ENCODE measurements at regions not wholly inside any gene's neighbourhood (a gene's known extent, or its start where the extent isn't known, plus 50 kb on each side); places are given as distances from the start of the nearest gene placed in this dataset.
A peak's percentile ranks its signal among the peaks of the same experiment; 100 is the strongest.

GRCh38 chr16:81185416-81185815, 53.1 kb upstream of the BCO1 start:
- no peak overlapping the region for H3K4me3 ChIP-seq (ENCODE audit: low read length)
- H3K27ac ChIP-seq (ENCODE audit: low read length): no peak overlapping the region
- H3K9ac ChIP-seq (ENCODE audit: low read depth, low read length): no peak overlapping the region
- no peaks in the 10 kb centered on the region for H3K9me3 ChIP-seq (ENCODE audit: insufficient read depth, low read depth, low read length)
- H3K4me1 ChIP-seq (ENCODE audit: insufficient read depth, low read length): peaks cover 7% of the 10 kb centered on the region
- H3K27me3 ChIP-seq (ENCODE audit: insufficient read depth, low read length): no peaks in the 10 kb centered on the region
- H3K36me3 ChIP-seq (ENCODE audit: insufficient read depth, low read depth, low read length): no peaks in the 10 kb centered on the region

GRCh38 chr16:81181013-81181720, 57.3 kb upstream of the BCO1 start:
- Histone ChIP-seq H3K9me3 (ENCODE audit: insufficient read depth, low read depth, low read length) (no peaks in the 10 kb centered on the region), H3K27me3 (ENCODE audit: insufficient read depth, low read length) (no peaks in the 10 kb centered on the region), H3K9ac (ENCODE audit: low read depth, low read length) (peak overlapping the region; percentile 49; the same call in 1 of the 2 replicates), H3K4me1 (ENCODE audit: insufficient read depth, low read length) (peaks cover 8% of the 10 kb centered on the region), H3K27ac (ENCODE audit: low read length) (peak overlapping the region; percentile 64), H3K36me3 (ENCODE audit: insufficient read depth, low read depth, low read length) (no peaks in the 10 kb centered on the region), H3K4me3 (ENCODE audit: low read length) (peak overlapping the region; percentile 54)

- Histone ChIP-seq H3K9me3 (ENCODE audit: insufficient read depth, low read depth, low read length) (no peaks in the 10 kb centered on the region), H3K9ac (ENCODE audit: low read depth, low read length) (peak overlapping the region; percentile 49; the same call in 1 of the 2 replicates)
Observed at GRCh38 chr16:81180578-81180977, 57.9 kb upstream of the BCO1 start.

GRCh38 chr16:81179219-81179618, 59.3 kb upstream of the BCO1 start:
- Histone ChIP-seq H3K9me3 (ENCODE audit: insufficient read depth, low read depth, low read length) (no peaks in the 10 kb centered on the region), H3K4me1 (ENCODE audit: insufficient read depth, low read length) (peaks cover 8% of the 10 kb centered on the region), H3K36me3 (ENCODE audit: insufficient read depth, low read depth, low read length) (no peaks in the 10 kb centered on the region), H3K27ac (ENCODE audit: low read length) (no peak overlapping the region), H3K27me3 (ENCODE audit: insufficient read depth, low read length) (no peaks in the 10 kb centered on the region), H3K4me3 (ENCODE audit: low read length) (no peak overlapping the region), H3K9ac (ENCODE audit: low read depth, low read length) (no peak overlapping the region)

More at GRCh38 chr16:81180578-81180977, 57.9 kb upstream of the BCO1 start:
- Histone ChIP-seq H3K27me3 (ENCODE audit: insufficient read depth, low read length) (no peaks in the 10 kb centered on the region), H3K36me3 (ENCODE audit: insufficient read depth, low read depth, low read length) (no peaks in the 10 kb centered on the region), H3K4me1 (ENCODE audit: insufficient read depth, low read length) (peaks cover 8% of the 10 kb centered on the region), H3K4me3 (ENCODE audit: low read length) (peak overlapping the region; percentile 54), H3K27ac (ENCODE audit: low read length) (peak overlapping the region; percentile 64)

- no peaks in the 10 kb centered on the region for H3K36me3 ChIP-seq (ENCODE audit: insufficient read depth, low read depth, low read length)
- H3K27me3 ChIP-seq (ENCODE audit: insufficient read depth, low read length): no peaks in the 10 kb centered on the region
- no peak overlapping the region for H3K27ac ChIP-seq (ENCODE audit: low read length)
- H3K9me3 ChIP-seq (ENCODE audit: insufficient read depth, low read depth, low read length): no peaks in the 10 kb centered on the region
- H3K4me1 ChIP-seq (ENCODE audit: insufficient read depth, low read length): peaks cover 1% of the 10 kb centered on the region; the same call in 1 of the 2 replicates
- H3K4me3 ChIP-seq (ENCODE audit: low read length): no peak overlapping the region
- H3K9ac ChIP-seq (ENCODE audit: low read depth, low read length): no peak overlapping the region
Observed at GRCh38 chr16:81175325-81175891, 63.1 kb upstream of the BCO1 start.

- no peak overlapping the region for H3K27ac ChIP-seq (ENCODE audit: low read length)
- no peak overlapping the region for H3K4me3 ChIP-seq (ENCODE audit: low read length)
- no peaks in the 10 kb centered on the region for H3K36me3 ChIP-seq (ENCODE audit: insufficient read depth, low read depth, low read length)
- no peaks in the 10 kb centered on the region for H3K9me3 ChIP-seq (ENCODE audit: insufficient read depth, low read depth, low read length)
- H3K4me1 ChIP-seq (ENCODE audit: insufficient read depth, low read length): no peaks in the 10 kb centered on the region
- no peak overlapping the region for H3K9ac ChIP-seq (ENCODE audit: low read depth, low read length)
- no peaks in the 10 kb centered on the region for H3K27me3 ChIP-seq (ENCODE audit: insufficient read depth, low read length)
Observed at GRCh38 chr16:81174644-81175324, 63.7 kb upstream of the BCO1 start.

- no peak overlapping the region for H3K9ac ChIP-seq (ENCODE audit: low read depth, low read length)
- no peaks in the 10 kb centered on the region for H3K36me3 ChIP-seq (ENCODE audit: insufficient read depth, low read depth, low read length)
- no peaks in the 10 kb centered on the region for H3K27me3 ChIP-seq (ENCODE audit: insufficient read depth, low read length)
- H3K27ac ChIP-seq (ENCODE audit: low read length): no peak overlapping the region
- no peaks in the 10 kb centered on the region for H3K4me1 ChIP-seq (ENCODE audit: insufficient read depth, low read length)
- H3K4me3 ChIP-seq (ENCODE audit: low read length): no peak overlapping the region
- H3K9me3 ChIP-seq (ENCODE audit: insufficient read depth, low read depth, low read length): no peaks in the 10 kb centered on the region
Observed at GRCh38 chr16:81172769-81173658, 65.5 kb upstream of the BCO1 start.

- H3K4me1 ChIP-seq (ENCODE audit: insufficient read depth, low read length): no peaks in the 10 kb centered on the region
- no peak overlapping the region for H3K27ac ChIP-seq (ENCODE audit: low read length)
- H3K4me3 ChIP-seq (ENCODE audit: low read length): no peak overlapping the region
Observed at GRCh38 chr16:81170824-81171223, 67.7 kb upstream of the BCO1 start.

GRCh38 chr16:81168406-81168805, 70.1 kb upstream of the BCO1 start:
- Histone ChIP-seq H3K4me1 (ENCODE audit: insufficient read depth, low read length) (no peaks in the 10 kb centered on the region), H3K27ac (ENCODE audit: low read length) (no peak overlapping the region), H3K27me3 (ENCODE audit: insufficient read depth, low read length) (no peaks in the 10 kb centered on the region), H3K9ac (ENCODE audit: low read depth, low read length) (no peak overlapping the region), H3K9me3 (ENCODE audit: insufficient read depth, low read depth, low read length) (no peaks in the 10 kb centered on the region), H3K4me3 (ENCODE audit: low read length) (no peak overlapping the region), H3K36me3 (ENCODE audit: insufficient read depth, low read depth, low read length) (no peaks in the 10 kb centered on the region)

More at GRCh38 chr16:81170824-81171223, 67.7 kb upstream of the BCO1 start:
- H3K9me3 ChIP-seq (ENCODE audit: insufficient read depth, low read depth, low read length): no peaks in the 10 kb centered on the region
- H3K27me3 ChIP-seq (ENCODE audit: insufficient read depth, low read length): no peaks in the 10 kb centered on the region
- H3K9ac ChIP-seq (ENCODE audit: low read depth, low read length): no peak overlapping the region
- H3K36me3 ChIP-seq (ENCODE audit: insufficient read depth, low read depth, low read length): no peaks in the 10 kb centered on the region

GRCh38 chr16:81167851-81168250, 70.6 kb upstream of the BCO1 start:
- H3K4me1 ChIP-seq (ENCODE audit: insufficient read depth, low read length): no peaks in the 10 kb centered on the region
- no peak overlapping the region for H3K4me3 ChIP-seq (ENCODE audit: low read length)
- no peak overlapping the region for H3K27ac ChIP-seq (ENCODE audit: low read length)
- H3K9me3 ChIP-seq (ENCODE audit: insufficient read depth, low read depth, low read length): no peaks in the 10 kb centered on the region
- no peaks in the 10 kb centered on the region for H3K36me3 ChIP-seq (ENCODE audit: insufficient read depth, low read depth, low read length)
- H3K9ac ChIP-seq (ENCODE audit: low read depth, low read length): no peak overlapping the region
- H3K27me3 ChIP-seq (ENCODE audit: insufficient read depth, low read length): no peaks in the 10 kb centered on the region
